AG04449 (cell line): ENCODE measurements at regions not wholly inside any gene's neighbourhood (a gene's known extent, or its start where the extent isn't known, plus 50 kb on each side); places are given as distances from the start of the nearest gene placed in this dataset.
"Not testable (repeated sequence)": the region's sequence is repeated elsewhere in the genome, so short reads cannot be mapped to it uniquely, and the experiment has no call there.

Source experiments
- CTCF ChIA-PET: fragments of 350-600 bp; formaldehyde crosslinking; extraction: SDS; loops from one replicate; lab custom pipeline; 2021; ENCODE audit warnings: antibody characterized with exemption; lab: Yijun Ruan, JAX
- POLR2A ChIA-PET: fragments of 400-600, 350-600 bp; formaldehyde crosslinking; extraction: SDS; loops from one replicate; lab custom pipeline; 2020; ENCODE audit warnings: antibody characterized with exemption, inconsistent platforms; lab: Yijun Ruan, JAX
- DNase-seq: peaks from one replicate; pipeline ENCODE4 v3.0.0-alpha.2; 2010; ENCODE audit warnings: low read depth, low spot score
- H3K4me3 ChIP-seq: 2 replicates; pipeline ENCODE4 v1.5.1; 2011; ENCODE audit warnings: low read depth, mild to moderate bottlenecking, control low read depth, low read length
- CTCF ChIP-seq: IDR thresholded peaks from one replicate; pipeline ENCODE4 v1.5.1; 2011; ENCODE audit warnings: mild to moderate bottlenecking, moderate library complexity, low read length, control low read depth, inconsistent platforms; ENCODE audit not compliant: insufficient read depth; ENCODE audit errors: missing control alignments

DNA sequence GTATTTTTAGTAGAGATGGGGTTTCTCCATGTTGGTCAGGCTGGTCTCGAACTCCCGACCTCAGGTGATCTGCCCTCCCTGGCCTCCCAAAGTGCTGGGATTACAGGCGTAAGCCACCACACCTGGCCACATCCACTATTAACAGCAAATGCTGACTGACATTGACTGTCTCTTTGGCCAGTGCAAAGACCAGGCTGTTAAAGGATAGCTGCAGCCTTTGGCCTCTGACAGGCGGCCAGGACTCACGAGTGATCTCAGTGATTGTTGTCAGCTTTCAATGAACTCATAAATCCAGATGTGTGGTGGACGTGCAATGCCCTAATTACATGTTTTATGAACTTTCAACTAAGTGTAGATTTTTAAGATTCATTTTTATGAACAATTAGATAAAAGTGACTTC, 174.4 kb upstream of the EXOC2 start:
- H3K4me3 ChIP-seq = no peak overlapping the region
- DNase-seq = no peak
- ChIA-PET POLR2A (no interaction called here), CTCF (no interaction called here)
- no peak for TF ChIP-seq CTCF

- CTCF ChIA-PET = no interaction called here
- no peak overlapping the region for H3K4me3 ChIP-seq
- no peak for DNase-seq
- POLR2A ChIA-PET = no interaction called here
- no peak for TF ChIP-seq CTCF
Measured at GRCh38 chr6:866316-866715, 173.4 kb upstream of the EXOC2 start.

GRCh38 chr6:865846-866245, 172.9 kb upstream of the EXOC2 start:
- no peak for TF ChIP-seq CTCF
- CTCF ChIA-PET = no interaction called here
- no peak for DNase-seq
- no peak overlapping the region for H3K4me3 ChIP-seq
- POLR2A ChIA-PET = no interaction called here

- POLR2A ChIA-PET = no interaction called here
- CTCF ChIA-PET = no interaction called here
- no peak for DNase-seq
- no peak overlapping the region for H3K4me3 ChIP-seq
- TF ChIP-seq CTCF = no peak
Measured at GRCh38 chr6:863831-864230, 170.9 kb upstream of the EXOC2 start.

- POLR2A ChIA-PET, DNase-seq, CTCF ChIA-PET: not testable (repeated sequence)
Measured at GRCh38 chr6:863127-863526, 170.2 kb upstream of the EXOC2 start.

GRCh38 chr6:859936-860335, 167.0 kb upstream of the EXOC2 start:
- POLR2A ChIA-PET = no interaction called here
- CTCF ChIA-PET = no interaction called here
- DNase-seq = no peak
- TF ChIP-seq CTCF = no peak
- H3K4me3 ChIP-seq = no peak overlapping the region

More at GRCh38 chr6:863127-863526, 170.2 kb upstream of the EXOC2 start:
- H3K4me3 ChIP-seq = not testable (repeated sequence)

- CTCF ChIA-PET = no interaction called here
- H3K4me3 ChIP-seq = no peak overlapping the region
- DNase-seq = no peak
- POLR2A ChIA-PET = no interaction called here
- no peak for TF ChIP-seq CTCF
Measured at GRCh38 chr6:854406-855118, 161.6 kb upstream of the EXOC2 start.

DNA sequence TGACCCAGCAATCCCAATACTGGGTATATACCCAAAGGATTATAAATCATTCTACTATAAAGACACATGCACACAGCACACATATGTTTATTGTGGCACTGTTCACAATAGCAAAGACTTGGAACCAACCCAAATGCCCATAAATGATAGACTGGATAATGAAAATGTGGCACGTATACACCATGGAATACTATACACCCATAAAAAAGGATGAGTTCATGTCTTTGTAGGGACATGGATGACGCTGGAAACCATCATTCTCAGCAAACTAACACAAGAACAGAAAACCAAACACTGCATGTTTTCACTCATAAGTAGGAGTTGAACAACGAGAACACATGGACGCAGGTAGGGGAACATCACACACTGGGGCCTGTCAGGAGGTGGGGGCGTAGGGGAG, 159.3 kb upstream of the EXOC2 start:
- POLR2A ChIA-PET, CTCF ChIA-PET, DNase-seq, H3K4me3 ChIP-seq: not testable (repeated sequence)
